ENCODE measurements at regions not wholly inside any gene's neighbourhood (a gene's known extent, or its start where the extent isn't known, plus 50 kb on each side); places are given as distances from the start of the nearest gene placed in this dataset.

GRCh38 chr4:124810827-124811226, 98.3 kb upstream of the ANKRD50 start:
- Histone ChIP-seq H3K4me3 (no peak overlapping the region), H3K27ac (no peak overlapping the region)
- DNase-seq (ENCODE audit: low spot score): no peak
- TF ChIP-seq CTCF (IDR thresholded peaks at IDR 0.05): no peak

- H3K4me3 ChIP-seq: no peak overlapping the region
- TF ChIP-seq CTCF (IDR thresholded peaks at IDR 0.05): no peak
- DNase-seq (ENCODE audit: low spot score): no peak
- H3K27ac ChIP-seq: no peak overlapping the region
These were observed 94.9 kb upstream of the ANKRD50 start for GRCh38 chr4:124807421-124807820.

- DNase-seq (ENCODE audit: low spot score): no peak
- Histone ChIP-seq H3K4me3 (no peak overlapping the region), H3K27ac (no peak overlapping the region)
- no peak for TF ChIP-seq CTCF (IDR thresholded peaks at IDR 0.05)
These were observed 93.9 kb upstream of the ANKRD50 start for GRCh38 chr4:124806403-124806802.

- no peak for DNase-seq (ENCODE audit: low spot score)
These were observed 92.1 kb upstream of the ANKRD50 start for GRCh38 chr4:124804584-124804983.

GRCh38 chr4:124804041-124804440, 91.5 kb upstream of the ANKRD50 start:
- no peak overlapping the region for H3K4me3 ChIP-seq

More at GRCh38 chr4:124804584-124804983, 92.1 kb upstream of the ANKRD50 start:
- Histone ChIP-seq H3K4me3 (no peak overlapping the region), H3K27ac (no peak overlapping the region)
- no peak for TF ChIP-seq CTCF (IDR thresholded peaks at IDR 0.05)

GRCh38 chr4:124803641-124804040, 91.1 kb upstream of the ANKRD50 start:
- H3K27ac ChIP-seq: no peak overlapping the region
- no peak overlapping the region for H3K4me3 ChIP-seq
- no peak for DNase-seq (ENCODE audit: low spot score)
- TF ChIP-seq CTCF (IDR thresholded peaks at IDR 0.05): no peak

More at GRCh38 chr4:124804041-124804440, 91.5 kb upstream of the ANKRD50 start:
- DNase-seq (ENCODE audit: low spot score): no peak
- TF ChIP-seq CTCF (IDR thresholded peaks at IDR 0.05): no peak
- no peak overlapping the region for H3K27ac ChIP-seq

- DNase-seq (ENCODE audit: low spot score): no peak
- no peak overlapping the region for H3K27ac ChIP-seq
- no peak for TF ChIP-seq CTCF (IDR thresholded peaks at IDR 0.05)
- no peak overlapping the region for H3K4me3 ChIP-seq
These were observed 90.5 kb upstream of the ANKRD50 start for GRCh38 chr4:124803026-124803425.
